ENCODE measurements at regions not wholly inside any gene's neighbourhood (a gene's known extent, or its start where the extent isn't known, plus 50 kb on each side); places are given as distances from the start of the nearest gene placed in this dataset.
"Not testable (repeated sequence)": the region's sequence is repeated elsewhere in the genome, so short reads cannot be mapped to it uniquely, and the experiment has no call there.

DNA sequence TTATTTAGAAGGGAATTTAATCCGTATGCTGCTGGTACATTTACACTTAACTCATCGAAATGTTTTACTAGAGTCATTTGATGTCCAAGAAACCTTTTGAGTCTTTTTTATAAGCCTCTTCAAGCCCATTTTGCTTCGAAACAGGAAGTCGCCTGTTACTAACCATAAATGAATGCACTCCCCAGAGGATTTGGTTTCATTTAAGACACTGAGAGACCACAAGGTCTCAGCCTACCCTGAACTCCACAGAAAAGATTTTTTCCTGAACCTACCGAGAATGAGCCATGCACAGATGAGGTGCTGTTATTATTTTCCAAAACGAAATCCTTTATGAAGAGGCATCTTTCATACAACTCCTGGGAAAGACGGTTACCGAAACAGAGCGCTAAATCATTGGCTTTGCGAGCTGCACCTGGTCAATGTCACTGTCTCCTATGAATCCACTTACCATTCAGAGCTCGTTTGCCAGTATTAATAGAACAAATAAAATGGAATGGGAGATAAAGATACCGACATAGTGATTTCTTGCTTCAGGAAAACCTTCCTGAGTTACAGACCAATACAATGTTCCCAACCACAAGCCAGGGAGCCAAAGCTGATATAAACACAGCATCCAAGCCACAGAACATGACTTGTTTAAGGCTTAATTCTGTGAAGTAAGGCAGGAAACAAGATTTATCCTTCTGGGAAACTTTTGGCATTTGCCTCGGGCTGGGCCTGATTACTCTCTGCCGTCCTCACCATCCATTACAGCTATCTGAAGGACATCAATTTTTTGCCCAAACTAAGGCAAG, 382.1 kb downstream of the OSR1 start:
- DNase-seq, result no peak

DNA sequence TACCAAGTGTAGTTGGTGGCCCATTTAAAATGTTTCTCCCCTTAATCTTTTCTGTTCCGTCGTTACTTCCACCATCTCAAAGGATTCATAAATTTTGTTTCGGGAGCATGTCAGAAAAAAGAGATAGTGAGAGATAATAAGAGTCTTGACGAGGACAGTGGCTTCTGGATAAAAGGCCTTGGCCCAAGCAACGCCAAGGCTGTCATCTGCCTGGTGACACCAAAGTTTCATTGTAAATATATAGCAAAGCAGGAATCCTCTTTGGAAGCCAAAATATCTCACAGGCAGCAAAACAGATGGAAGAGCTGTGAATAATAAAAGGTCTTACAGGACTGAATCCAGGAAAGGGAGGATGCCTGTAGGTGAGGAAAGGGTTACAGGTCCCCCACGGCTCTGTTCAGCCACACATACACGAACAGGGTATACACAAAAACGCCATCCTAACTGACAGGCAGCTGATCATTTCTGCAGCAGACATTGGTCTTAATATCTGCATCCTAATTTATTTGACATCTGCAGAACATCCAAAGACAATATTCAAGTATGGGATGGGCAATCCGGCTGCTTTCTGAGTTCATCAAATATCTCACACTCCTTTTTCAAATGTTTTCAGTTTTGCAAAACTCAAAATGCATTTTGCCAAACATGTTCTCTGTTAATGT, 382.8 kb downstream of the OSR1 start:
- no peak for DNase-seq

DNA sequence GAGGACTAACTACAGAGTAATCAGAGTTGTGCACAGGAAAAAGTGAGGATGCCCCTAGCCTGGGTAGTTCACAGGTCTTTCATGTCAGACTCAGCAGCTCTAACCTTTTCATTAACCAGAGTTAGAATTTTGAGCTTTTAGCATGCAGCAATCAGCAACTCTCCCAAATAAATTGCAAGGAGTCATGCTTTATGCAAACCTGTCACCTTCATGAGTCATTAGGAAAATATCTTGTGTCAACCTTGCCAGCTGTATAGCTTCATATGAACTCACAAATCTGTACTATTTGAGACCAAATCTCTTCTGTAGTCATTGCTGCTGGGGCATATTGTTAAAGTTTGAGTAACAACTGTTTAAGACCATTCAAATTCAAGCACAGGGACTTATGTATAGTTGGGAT, 382.3 kb upstream of the NT5C1B start:
- DNase-seq, result no peak

- DNase-seq, result no peak
These were observed 381.7 kb upstream of the NT5C1B start for GRCh38 chr2:18971069-18971378.

- no peak for DNase-seq
These were observed 376.8 kb upstream of the NT5C1B start for GRCh38 chr2:18966131-18966530.

DNA sequence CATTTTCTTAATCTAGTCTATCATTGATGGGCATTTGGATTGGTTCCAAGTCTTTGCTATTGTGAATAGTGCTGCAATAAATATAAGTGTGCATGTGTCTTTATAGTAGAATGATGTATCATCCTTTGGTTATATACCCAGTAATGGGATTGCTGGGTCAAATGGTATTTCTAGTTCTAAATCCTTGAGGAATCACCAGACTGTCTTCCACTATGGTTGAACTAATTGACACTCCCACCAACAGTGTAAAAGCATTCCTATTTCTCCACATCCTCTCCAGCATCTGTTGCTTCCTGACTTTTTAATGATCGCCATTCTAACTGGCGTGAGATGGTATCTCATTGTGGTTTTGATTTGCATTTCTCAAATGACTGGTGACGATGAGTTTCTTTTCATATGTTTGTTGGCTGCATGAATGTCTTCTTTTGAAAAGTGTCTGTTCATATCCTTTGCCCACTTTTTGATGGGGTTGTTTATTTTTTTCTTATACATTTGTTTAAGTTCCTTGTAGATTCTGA, 374.4 kb upstream of the NT5C1B start:
- DNase-seq, result not testable (repeated sequence)

GRCh38 chr2:18961991-18962421, 372.6 kb upstream of the NT5C1B start:
- no peak for DNase-seq

- DNase-seq, result no peak
These were observed 370.8 kb upstream of the NT5C1B start for GRCh38 chr2:18959952-18960717.

GRCh38 chr2:18959200-18959599, 369.8 kb upstream of the NT5C1B start:
- no peak for DNase-seq

- DNase-seq, result no peak
These were observed 368.5 kb upstream of the NT5C1B start for GRCh38 chr2:18957909-18958308.

GRCh38 chr2:18950361-18950851, 361.0 kb upstream of the NT5C1B start:
- DNase-seq, result no peak

DNA sequence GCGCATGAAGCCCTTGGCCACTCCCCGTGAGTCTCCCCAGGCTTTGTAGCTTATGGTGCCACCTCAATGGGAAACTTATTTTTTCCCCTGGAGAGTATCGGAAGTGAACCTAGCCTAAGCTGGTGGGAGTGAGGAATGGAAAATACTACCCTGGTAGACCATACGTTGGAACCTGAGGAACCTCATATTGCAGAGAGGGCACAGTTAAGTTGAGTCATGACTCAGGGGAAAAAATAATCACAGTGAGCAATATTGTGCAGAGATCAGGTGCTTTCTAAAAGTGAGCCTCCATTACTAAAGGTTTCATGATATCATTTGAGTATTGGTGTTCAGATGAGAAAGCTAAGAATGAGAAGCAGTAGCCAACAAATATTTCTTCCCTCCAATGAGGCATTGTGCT, 360.5 kb upstream of the NT5C1B start:
- no peak for DNase-seq

DNA sequence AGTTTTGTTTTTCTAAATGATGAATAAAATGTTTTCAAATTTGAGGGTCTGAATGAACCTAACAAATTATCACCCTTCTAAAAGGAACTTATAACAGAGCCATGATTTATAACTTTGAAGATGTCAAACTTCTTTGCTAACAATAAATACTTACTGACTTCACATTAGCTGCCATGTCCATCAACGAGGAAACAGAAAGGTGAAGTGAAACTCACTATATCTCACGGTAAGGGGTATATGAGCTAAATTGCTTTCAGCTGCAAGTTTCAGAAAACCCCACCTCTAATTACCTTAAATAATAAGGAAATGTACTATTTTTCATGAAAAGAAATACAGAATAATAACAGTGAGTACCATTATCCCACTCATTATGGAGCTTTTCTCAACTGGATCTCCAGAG, 350.8 kb upstream of the NT5C1B start:
- no peak for DNase-seq

DNA sequence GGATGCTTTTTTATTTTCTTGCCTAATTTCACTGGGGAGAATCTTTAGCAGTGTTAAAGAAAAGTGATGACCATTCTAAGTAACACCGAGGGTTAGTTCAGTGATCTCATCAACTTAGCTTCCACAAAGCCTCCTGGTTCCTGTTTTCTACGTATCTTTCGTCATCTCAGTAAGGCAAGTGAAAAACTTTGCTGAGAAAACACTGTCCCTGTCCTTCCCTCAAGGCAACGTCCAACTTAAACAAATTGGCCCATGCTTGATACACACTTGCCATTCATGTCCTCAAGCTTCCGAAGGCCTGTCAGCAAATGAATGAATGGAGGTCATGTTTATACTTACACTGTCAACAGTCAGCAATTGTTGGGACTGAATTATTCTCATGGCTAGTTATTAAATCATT, 350.4 kb upstream of the NT5C1B start:
- DNase-seq, result not testable (repeated sequence)

DNA sequence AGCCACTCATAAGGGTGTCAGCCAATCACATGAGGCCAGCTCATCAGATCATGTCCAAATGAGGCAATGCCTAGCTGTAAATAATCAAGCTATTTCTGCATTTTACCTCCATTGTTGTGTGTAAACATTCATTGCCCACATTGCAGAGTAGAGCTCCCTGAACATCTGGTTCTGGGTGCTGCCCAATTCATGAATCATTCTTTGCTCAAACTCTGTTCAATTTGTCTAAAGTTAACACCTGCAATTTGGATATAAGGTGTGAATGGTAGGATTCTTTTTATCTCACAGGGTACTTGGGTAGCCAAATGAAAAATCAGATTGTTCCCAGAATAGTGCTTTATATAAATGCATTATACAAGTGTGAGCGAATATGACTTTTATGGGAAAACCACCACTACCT, 345.5 kb upstream of the NT5C1B start:
- DNase-seq, result no peak

- no peak for DNase-seq
These were observed 343.5 kb upstream of the NT5C1B start for GRCh38 chr2:18932853-18933252.

DNA sequence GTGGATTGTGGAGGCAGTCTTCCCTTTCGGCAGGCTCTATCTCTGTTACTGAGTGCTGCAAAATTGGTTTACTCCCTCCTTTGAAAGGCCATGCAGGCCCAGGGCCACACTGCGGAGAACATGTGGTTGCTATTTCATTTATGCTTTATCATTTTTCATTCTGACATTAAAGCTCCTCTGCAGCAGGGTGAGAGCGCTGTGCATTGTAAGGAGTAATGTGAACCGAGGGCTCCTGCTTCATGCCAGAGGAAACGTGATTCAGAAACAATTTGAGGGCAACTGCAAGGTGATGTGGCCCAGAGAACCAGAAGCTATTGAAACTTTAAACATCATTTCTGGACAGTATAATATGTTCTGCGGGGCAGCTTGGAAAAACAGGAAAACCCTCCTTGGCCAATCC, 341.6 kb upstream of the NT5C1B start:
- DNase-seq, result no peak

- DNase-seq, result no peak
These were observed 338.3 kb upstream of the NT5C1B start for GRCh38 chr2:18927525-18928232.

DNA sequence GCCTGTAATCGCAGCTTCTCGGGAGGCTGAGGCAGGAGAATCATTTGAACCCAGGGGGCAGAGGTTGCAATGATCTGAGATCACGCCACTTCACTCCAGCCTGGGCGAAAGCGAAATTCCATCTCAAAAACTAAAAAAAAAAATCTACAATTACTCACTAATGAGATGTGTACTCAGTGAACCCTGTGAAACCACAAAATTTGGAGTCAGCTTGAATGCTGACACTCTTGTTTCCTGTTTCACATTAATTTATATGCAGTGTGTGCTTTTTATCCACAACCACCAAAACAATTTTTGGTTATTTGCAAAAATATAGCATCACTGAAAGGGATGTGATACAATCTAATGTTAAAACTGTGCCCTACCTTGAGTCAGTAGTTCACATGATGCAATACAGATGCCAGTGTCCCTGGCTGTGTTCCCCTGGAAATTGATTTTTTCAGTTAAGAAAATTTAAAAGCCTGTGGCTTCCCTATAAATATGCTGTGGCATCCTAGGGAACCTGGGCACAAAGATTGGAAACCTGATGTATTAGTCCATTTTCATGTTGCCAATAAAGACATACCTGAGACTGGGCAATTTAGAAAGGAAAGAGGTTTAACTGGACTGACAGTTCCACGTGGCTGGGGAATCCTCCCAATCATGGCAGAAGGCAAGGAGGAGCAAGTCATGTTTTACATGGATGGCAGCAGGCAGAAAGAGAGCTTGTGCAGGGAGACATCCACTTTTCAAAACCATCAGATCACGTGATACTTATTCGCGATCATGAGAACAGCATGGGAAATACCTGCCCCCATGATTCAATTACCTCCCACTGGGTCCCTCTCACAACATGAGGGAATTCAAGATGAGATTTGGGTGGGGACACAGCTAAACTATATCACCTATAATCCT, 337.5 kb upstream of the NT5C1B start:
- DNase-seq, result no peak

GRCh38 chr2:18925296-18925695, 335.9 kb upstream of the NT5C1B start:
- no peak for DNase-seq

DNA sequence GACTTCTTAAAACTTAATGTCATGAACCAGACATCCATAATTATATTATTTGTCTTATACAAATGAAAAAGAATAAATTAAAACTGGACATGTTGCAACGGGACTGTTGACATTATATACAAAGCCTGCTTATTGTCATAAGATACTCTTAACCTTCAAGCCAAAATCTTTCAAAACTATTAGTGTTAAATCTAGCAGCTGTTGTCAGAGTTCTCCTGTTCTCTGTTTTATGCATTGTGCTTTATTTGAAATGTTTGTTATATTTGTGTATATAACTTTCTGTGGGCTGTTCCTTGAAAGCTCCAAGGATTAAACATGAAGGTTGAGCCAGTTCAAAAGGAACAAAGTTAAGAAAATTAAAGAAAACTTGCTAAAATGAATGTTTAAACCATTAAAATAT, 335.5 kb upstream of the NT5C1B start:
- no peak for DNase-seq

GRCh38 chr2:18924386-18924785, 335.0 kb upstream of the NT5C1B start:
- DNase-seq, result no peak

All from CD4-positive, alpha-beta T cell treated with Interleukin-10 for 1 hour (primary cell).